K562 (cell line): ENCODE measurements at regions not wholly inside any gene's neighbourhood (a gene's known extent, or its start where the extent isn't known, plus 50 kb on each side); places are given as distances from the start of the nearest gene placed in this dataset.

ENCODE experiments used
- BHLHE40 ChIP-seq: IDR thresholded peaks from 2 replicates; pipeline ENCODE4 v1.6.1; 2011; ENCODE audit warnings: low read length, improper control_type of control experiment
- CBX3 ChIP-seq, 2 experiments: IDR thresholded peaks; 1 replicate in 1 of 2; 2 replicates in 1 of 2; pipeline ENCODE4 v1.6.1; 2012; ENCODE audit warnings: inconsistent platforms in 2 of 2, low read length in 2 of 2, borderline replicate concordance in 1 of 2, control low read depth in 1 of 2
- CHD4 ChIP-seq: fragments of 200-600 bp; sonication (generic); IDR thresholded peaks from 3 replicates; pipeline ENCODE4 v1.6.1; 2012; ENCODE audit warnings: low read depth, mild to moderate bottlenecking, mixed read lengths, low read length, inconsistent platforms; ENCODE audit not compliant: insufficient read depth, insufficient replicate concordance, poor library complexity, severe bottlenecking
- EZH2 ChIP-seq: IDR thresholded peaks from 2 replicates; pipeline ENCODE4 v1.6.1; 2012; ENCODE audit warnings: low read depth, mild to moderate bottlenecking, inconsistent platforms, low read length, borderline replicate concordance
- FOXA3 ChIP-seq, 2 experiments: fragments of 450-650 bp in 1 of 2; sonication (generic) in 1 of 2; formaldehyde crosslinking; IDR thresholded peaks in 1 of 2; conservative IDR thresholded peaks in 1 of 2; 2 replicates each; pipeline versions ENCODE4 v1.4.0 to v1.8.0; 2020 to 2022; ENCODE audit warnings: mild to moderate bottlenecking in 2 of 2, missing genetic modification reagents in 1 of 2
- MAZ ChIP-seq, 2 experiments: fragments of 450-650 bp in 1 of 2; sonication (generic) in 1 of 2; formaldehyde crosslinking; IDR thresholded peaks in 1 of 2; conservative IDR thresholded peaks in 1 of 2; 2 replicates each; pipeline versions ENCODE4 v1.4.0 to v1.5.0; 2020; ENCODE audit warnings: mild to moderate bottlenecking in 1 of 2, missing genetic modification reagents in 1 of 2
- NR2C1 ChIP-seq, 2 experiments: fragments of 450-650 bp; IDR thresholded peaks; 2 replicates each; pipeline ENCODE4 v1.6.1; 2017; ENCODE audit warnings: mild to moderate bottlenecking in 2 of 2, antibody characterized with exemption in 1 of 2, inconsistent platforms in 1 of 2, missing compliant biosample characterization in 1 of 2, missing genetic modification characterization in 1 of 2
- POLR2AphosphoS5 ChIP-seq: IDR thresholded peaks from 2 replicates; pipeline ENCODE4 v1.6.1; 2011; ENCODE audit warnings: mild to moderate bottlenecking, low read depth, low read length, moderate library complexity; ENCODE audit not compliant: control insufficient read depth, insufficient read depth
- RCOR1 ChIP-seq, 2 experiments: IDR thresholded peaks; 2 replicates each; pipeline ENCODE4 v1.6.1; 2012; ENCODE audit warnings: low read depth in 2 of 2, low read length in 2 of 2, borderline replicate concordance in 1 of 2, improper control_type of control experiment in 1 of 2
- ZNF140 ChIP-seq: fragments of 250-450 bp; sonication (Bioruptor Pico); IDR thresholded peaks from 2 replicates; pipeline ENCODE4 v1.8.0; 2021; ENCODE audit warnings: moderate library complexity, mild to moderate bottlenecking, inconsistent platforms
- TF ChIP-seq, protein P1 (sequence below): sonication (generic); formaldehyde crosslinking; IDR thresholded peaks from 2 replicates; pipeline ENCODE4 v1.8.1; 2022; ENCODE audit warnings: missing genetic modification reagents

DNA sequence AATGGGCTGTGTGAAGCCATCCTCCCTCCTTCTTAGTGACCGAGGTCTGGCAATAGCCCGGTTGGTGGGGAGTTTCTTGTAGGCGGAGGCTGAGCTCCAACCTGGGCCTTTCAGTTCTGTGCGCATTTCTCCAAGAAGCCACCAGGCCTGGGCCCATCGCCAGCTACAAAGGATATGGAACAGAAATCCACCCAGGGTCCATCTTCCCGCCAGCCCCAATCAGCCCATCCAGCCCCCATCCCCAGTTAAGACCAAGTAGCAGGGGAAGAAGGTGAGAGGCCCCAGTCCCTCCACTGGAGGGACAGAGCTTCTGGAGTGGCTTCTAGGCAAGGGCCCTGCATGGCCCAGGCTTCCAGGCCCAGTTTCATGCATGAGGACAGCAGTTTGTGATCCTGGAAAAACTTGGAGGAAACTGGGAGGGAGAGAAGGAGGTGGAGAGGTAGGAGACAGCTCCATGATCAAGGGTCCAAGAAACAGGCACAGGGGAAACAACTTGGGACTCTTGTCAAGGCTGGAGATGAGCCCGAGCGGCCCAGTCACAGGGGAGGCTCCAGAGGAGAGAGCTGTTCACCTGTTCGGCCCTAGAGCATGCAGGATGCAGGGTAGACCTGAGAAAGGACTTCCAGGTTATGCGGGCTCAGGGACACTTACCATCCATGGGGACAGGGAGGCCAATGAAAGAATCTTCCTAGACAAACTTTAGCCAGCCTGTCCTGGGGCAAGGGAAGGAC is 261.2 kb downstream of the PTPRU start:
- no peak for TF ChIP-seq MAZ (CRISPR knock-in tag; conservative IDR thresholded peaks at IDR 0.05 in 1 of 2, IDR thresholded peaks at IDR 0.05 in 1 of 2)
- TF ChIP-seq CHD4 = no peak
- TF ChIP-seq ZNF140 (CRISPR knock-in tag) = no peak
- TF ChIP-seq NR2C1 (IDR thresholded peaks at IDR 0.05) = no peak
- no peak for TF ChIP-seq NR2C1 (tag; IDR thresholded peaks at IDR 0.05)
- no peak for TF ChIP-seq CBX3 (IDR thresholded peaks at IDR 0.05; ENCODE audit: borderline replicate concordance in 1 of 2, low read length in 2 of 2)
- TF ChIP-seq, protein P1, sequence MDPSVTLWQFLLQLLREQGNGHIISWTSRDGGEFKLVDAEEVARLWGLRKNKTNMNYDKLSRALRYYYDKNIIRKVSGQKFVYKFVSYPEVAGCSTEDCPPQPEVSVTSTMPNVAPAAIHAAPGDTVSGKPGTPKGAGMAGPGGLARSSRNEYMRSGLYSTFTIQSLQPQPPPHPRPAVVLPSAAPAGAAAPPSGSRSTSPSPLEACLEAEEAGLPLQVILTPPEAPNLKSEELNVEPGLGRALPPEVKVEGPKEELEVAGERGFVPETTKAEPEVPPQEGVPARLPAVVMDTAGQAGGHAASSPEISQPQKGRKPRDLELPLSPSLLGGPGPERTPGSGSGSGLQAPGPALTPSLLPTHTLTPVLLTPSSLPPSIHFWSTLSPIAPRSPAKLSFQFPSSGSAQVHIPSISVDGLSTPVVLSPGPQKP (CRISPR knock-in tag) = no peak
- TF ChIP-seq BHLHE40 = no peak
- TF ChIP-seq POLR2AphosphoS5 = no peak
- TF ChIP-seq FOXA3 (CRISPR knock-in tag; conservative IDR thresholded peaks at IDR 0.05 in 1 of 2, IDR thresholded peaks at IDR 0.05 in 1 of 2) = no peak
- no peak for TF ChIP-seq RCOR1 (IDR thresholded peaks at IDR 0.05; ENCODE audit: borderline replicate concordance in 1 of 2, low read depth in 2 of 2, low read length in 2 of 2)
- no peak for TF ChIP-seq EZH2
